ENCODE measurements at regions not wholly inside any gene's neighbourhood (a gene's known extent, or its start where the extent isn't known, plus 50 kb on each side); places are given as distances from the start of the nearest gene placed in this dataset.

DNA sequence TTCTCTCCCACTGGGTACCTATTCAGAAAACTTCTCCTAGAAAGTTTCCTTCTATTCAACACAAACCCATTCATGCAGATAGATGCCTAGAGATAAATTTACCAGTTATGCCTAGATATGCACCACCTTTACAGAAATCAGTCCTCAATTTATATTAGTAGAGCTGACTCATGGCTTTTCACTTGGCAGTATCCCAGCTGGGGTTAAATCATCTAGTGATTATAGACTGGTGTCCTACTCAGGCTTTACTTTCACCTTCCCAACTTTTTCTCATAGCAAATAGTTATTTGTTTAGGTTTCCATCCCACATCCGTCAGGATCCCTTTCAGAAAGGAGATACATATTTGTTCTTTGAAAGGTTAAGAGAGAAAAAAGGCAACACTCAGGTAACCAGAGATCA lies 124.5 kb downstream of the AQP4 start:
- DNase-seq = no peak

DNA sequence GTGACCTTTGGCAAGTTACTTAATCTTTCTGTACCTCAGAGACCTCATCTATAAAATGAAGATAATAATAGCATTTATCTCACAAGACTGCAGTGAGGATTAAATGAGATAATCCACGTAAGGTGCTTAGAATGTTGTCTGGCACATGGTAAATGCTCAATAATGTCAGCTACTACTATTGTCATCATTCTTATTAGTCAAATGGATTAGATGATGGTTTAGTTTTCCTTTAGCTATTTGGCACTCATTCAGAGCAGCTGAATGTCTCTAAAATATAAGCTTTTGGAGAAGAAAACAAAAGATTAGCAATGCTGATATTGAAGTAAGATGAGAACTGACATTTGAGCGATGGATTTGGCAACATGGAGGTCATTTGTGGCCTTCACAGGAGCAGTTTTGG lies 125.1 kb downstream of the AQP4 start:
- no peak for DNase-seq

DNA sequence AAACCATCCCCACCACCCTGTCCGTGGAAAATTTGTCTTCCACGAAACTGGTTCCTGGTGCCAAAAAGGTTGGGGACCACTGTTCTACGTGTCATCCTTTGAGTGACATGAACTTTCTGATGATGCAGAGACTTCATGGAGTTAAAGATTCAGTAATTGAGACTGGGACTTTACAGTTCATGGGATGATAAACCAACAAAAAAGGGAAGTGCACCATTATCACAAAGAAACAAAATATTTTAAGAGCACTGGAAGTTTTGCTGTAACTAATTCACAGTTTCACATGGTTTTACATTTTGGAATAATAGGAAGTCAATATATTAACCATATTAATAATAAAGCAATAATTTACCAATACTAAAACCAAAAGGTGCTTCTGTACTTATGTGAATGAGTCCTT lies 126.8 kb downstream of the AQP4 start:
- no peak for DNase-seq

DNA sequence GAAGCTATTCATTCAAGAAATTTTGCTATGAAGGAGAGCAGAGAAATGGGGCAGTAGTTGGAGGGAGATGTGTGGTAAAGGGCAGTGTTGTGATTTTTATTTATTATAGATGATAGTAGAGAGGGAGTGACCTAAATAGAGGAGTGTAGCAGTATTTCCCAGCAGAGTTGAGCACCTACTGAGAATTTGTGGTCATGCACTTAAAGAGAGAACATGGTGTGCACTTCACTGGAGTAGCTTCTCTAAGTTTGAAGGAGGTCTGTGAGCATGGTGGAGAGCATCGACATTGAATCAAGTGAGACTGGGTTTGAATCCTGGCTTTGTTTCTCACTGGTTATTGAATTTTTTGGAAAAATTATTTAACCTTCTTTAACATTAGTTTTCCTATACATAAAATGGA lies 129.2 kb downstream of the AQP4 start:
- no peak for DNase-seq

DNA sequence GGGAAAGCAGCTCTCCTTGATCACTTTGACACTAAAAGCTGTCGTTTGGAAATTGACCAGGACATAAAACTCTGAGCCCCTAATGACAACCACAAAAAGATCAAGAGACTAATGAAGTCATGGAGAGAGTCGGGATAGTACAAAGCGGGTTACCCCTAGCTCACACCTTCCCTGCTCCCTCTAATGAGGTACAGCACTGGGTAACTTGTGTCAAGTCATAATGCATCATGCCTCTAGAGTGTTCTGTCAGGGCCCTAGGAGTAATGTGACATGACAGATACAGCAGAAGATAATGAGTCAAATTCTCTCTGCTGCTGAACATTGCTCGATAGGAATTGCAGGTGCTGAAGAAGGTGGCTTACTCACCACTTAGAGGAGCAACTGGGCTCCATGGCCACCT lies 130.7 kb downstream of the AQP4 start:
- no peak for DNase-seq

DNA sequence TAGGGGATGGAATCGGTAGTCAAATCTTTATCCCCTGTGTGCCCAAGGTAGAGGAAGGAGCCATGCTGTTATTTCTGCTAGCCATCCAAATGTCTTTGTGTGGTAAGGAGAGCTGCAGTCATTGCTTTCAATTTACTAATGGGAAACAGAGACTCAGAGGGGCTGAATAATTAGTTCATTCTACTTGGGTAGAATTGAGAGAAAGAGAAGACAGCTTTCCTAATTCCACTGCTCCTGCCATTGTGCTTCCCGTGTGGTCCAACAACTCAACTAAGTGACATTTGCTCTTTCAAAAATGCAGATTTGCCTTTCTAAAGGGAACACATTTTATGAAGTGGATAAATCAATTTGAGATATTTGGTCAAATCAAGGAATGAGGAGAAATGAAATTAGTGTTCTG lies 136.1 kb downstream of the AQP4 start:
- no peak for DNase-seq

DNA sequence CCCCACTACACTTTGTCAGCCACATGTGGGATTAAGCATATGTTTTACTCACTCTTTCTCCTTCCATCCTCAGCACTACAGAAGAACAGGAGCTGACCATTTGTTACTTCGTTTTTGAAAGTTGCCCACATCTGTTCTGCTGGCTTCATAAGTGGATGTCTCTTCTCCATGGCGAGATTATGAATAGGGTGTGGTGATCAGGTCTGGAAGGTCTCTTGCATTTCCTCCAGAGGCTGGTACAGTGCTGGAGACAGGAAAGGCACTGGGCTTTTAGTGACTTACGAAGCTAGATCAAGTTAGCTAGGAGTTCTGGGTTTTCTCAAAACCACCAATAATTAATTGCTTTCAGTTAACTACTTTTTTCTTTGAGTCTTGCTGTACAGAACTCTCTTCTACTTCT lies 136.5 kb downstream of the AQP4 start:
- no peak for DNase-seq

DNA sequence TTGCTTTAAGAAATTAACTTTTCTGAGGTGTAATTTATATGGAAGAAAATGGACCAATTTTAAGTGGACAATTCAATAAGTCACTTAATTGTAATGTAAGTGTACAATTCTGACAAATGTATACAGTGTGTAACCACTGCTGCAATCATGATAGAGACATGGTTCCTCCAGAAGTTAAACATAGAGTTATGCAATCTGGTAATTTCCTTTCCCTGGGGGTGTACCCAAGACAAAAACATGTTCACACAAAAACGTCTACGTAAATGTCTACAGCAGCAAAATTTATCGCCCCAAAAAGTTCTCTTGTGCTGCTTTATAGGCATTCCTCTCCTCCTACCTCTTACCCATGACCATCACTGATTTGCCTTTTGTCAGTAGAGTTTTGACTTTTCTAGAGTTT lies 141.5 kb downstream of the AQP4 start:
- no peak for DNase-seq

DNA sequence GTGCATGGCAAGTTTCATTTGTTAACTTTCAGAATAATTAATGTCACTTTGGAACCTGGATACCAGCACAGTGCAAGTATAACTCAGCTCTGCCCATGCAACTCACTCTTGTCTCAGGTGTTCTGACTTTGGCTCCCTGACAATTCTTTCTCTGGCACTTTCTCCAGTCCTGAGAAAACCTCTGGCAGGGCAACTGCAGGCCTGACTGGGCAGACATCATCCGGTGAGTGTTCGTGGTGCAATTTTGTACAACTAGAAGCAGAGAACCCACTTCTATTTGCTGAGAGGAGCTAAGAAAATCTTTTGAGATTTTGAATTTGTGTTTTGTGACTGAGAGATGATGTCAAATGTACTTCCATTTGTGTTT lies 143.0 kb downstream of the AQP4 start:
- no peak for DNase-seq

DNA sequence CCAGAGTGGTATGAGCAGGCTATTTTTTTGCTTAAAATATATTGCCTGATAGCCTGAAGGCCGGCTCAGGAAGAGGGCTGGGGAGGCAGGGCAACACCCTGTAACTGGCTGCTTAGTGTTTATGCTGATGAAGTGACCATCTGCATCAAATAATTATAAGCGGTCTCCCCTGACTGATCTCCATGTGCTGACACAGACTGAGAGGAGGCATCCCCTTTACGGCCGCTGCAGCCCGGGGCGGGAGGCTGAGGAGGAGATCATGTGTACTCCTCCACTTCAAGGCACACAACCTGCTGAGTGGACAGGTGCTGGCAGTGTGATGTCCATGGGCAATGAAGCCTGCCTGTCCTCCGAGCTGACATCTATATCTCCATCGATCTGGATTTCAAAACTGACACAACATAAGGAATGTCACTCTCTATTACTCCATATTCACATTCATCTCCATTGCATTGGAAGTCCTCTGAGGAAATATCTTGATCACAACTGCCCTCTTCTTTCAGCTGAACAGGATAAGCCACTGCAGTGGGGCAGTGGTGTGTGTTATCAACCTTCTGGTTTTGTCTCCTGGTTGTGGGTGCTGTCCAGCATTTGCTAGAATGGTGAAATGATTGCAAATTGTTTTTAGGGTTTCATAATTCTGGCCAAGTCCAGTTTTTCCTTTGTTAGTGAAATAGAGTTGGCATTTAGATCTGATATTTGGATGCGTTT lies 143.5 kb downstream of the AQP4 start:
- no peak for DNase-seq

DNA sequence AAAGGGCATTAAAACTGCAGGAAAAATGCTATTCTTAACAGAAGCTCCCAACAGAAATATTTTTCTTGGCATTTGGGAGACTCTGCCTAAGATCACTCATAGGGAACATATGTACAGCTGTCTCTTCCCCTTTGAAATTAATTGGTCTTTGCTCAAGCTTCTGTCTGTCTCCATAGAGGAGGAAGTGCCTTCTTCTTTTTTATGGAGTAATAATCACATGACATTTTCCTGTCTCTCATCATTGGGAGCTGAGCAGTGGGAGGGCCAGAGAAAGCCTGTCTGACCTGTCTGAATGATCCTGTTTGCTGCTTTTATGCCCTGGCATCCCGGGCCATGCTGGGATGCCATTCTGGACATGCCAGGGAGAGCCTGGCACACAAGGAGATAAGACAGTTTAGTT lies 145.6 kb downstream of the AQP4 start:
- no peak for DNase-seq

DNA sequence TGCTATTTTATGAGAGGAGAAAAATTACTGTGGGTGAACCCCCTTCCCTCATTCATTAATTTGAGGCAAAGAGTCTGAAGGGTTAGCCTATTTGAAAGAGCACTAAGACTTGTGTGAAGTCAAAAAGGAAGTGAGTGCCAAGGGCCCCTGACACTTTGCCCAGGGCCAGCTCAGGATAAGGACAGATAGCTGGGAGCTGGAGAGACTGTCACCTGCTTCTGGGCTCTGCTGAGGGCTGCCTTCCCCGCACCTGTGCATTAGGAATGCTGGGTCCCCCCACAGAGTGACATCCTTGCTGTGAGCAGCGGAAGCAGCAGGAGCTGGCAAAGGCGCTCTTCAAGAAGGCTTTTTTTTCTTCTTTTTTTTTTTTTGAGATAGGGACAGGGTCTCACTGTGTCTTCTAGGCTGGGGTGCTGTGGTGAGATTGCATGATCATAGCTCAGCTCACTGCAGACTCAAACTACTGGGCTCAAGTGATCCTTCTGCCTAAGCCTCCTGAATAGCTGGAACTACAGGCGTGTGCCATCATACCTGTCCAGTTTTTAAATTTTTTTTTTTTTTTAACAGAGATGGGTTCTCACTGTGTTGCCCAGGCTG lies 148.3 kb downstream of the AQP4 start:
- no peak for DNase-seq

DNA sequence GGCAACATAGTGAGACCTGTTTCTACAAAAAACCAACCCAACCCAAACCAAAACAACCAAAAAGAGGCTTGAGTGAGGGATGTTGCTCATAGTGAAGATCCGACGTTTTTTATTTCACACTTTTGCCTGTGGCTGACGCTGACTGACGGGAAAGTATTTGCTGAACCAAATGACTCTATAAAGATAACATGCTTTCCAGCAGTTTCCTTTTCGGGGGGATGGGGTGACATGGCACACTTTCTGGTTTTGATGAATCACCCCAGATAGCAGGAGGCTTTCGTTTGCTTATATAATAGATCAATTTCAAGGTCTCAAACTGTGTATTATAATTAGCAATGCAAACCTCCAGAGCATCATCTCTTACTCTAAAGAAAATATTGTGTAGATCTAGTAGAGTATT lies 150.8 kb downstream of the AQP4 start:
- DNase-seq = no peak

DNA sequence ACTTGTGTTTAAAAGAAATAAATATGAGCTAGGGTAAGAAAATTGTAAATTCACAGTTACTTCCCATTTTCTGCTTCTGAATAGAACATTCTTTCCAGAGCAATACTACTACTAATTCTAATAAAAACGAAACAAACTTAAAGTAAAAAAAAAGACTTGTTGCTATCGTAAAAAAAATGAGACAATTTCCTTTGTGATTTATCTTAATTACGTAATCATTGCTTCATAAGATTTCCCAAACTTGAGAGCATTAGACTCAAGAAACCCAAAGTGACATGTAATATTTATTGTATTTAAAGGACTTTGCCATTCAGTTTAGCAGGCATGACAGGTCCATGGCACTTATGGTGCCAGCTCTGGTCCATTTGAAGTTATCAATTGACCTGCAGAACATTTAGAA lies 153.8 kb downstream of the AQP4 start:
- DNase-seq = no peak

DNA sequence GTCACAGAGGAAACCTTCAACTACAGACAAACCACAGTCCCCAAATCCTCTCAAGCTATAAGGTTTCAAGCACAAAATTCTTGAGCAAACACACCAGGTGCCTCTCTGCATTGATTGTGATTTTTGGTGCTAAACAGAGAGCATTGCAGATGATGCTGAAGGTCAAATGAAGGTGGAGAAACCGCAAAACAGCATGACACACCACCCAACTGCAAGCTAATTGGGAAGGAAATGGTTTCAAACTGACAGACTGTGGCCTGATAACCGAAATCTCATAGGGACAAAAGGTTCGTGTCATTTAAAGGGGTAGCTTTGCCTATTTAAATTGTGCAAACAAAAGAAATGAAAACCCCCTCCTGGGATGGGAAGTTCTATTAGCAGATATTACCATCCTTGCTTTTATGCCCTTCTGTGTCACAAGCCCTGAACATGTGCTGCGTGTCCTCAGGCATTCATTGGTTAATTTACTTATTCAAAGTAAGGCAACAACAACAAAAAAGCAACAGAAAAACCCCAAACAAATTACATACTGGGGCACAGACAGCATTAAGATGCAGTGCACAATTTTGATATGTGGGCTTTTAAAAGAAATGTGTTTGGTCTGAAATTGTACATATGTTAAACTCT lies 154.9 kb downstream of the AQP4 start:
- no peak for DNase-seq

DNA sequence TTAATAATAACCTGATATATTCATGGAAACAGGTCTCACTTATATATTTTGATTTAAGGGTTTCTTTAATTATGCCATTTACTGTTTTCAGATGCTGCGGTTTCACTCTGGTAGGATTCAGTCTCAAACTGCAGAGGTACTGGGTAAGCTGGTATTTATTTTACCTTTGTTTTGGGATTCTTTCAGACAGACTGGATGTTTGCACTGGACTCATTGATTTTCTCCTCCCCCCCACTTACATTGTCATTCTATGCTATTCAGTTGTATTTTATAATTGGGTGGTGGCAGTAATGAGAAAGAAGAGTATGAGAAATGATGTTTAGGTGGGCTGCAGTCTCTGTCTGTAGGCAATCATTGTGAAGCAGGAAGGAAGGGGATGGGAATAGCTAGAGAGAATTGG lies 155.6 kb downstream of the AQP4 start:
- no peak for DNase-seq

DNA sequence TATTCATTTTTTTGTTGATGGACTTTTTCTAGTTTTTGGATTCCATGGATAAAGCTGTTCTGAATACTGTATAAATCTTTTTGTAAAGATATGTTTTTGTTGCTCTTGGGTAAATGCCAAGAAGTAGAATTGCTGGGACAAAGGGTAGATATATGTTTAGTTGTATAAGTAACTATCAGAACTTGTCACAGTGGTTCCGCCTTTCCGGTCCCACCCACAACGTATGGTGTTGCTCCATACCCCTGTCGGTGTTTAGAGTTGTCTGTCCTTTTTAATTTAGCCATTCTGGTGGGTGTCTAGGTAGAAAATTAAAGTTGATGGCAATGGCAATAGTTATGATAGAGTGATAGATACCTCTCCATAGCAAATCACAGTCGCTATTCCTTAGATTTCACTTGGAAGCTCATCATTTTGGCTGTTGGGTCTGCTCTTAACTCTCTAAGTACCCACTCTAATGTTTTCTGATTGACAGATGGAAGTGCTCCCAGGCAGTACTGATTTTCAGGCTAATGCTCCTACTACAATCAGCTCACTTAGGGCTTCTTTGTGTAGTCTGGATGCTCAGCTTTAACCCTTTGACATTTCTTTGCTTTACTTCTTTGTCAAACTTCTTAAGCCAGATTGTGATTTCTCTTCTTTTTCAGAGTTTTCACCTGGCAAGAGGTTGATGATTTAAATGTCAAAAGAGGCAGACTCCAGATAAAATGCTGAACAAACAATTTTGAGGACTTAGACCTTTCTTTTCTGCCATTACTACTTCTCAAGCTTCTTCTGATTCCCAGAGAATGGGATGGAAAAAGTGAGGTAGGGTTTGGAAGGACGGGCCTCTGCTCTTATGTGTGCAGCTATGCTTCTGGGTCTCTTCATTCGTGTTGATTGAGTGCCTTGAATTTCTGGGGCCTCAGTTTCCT lies 156.4 kb downstream of the AQP4 start:
- DNase-seq = no peak

DNA sequence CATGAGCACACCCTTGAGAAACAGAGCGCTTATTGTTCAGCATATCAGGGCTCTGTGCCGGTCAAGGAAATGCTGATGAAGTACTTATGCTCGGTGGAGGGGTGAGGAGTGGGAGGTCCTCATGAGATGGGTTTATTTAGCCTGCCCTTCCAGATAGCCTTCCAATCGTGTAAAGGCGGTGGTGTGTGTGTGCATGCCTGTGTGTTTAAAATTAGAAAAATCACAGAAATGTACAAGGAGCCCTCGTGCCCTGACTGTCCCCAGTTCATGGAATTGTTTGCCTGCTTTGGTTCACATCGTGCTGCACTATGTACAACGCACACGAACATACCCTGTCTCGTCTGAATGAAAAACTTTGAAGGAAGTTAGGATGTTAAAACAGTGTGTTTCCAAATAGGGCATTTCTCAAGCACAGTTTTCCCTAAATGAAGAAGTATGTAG lies 158.6 kb downstream of the AQP4 start:
- no peak for DNase-seq

DNA sequence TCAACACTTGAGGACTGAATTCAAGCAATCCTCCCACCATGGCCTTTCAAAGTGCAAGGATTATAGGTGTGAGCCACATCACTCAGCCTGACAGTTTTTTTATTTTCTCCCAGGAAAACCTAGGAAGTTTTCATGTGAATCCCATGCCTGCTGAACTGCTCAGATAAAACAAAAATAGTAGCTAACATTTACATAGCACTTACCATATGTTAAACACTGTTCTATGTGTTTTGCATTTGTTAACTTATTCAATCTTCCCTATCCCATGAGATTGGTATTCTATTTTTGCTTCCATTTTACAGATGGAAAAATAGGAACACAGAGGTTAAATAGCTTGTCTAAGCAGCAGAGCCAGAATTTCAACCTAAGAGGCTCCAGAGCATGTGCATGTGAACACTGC lies 157.4 kb upstream of the KCTD1 start:
- no peak for DNase-seq

DNA sequence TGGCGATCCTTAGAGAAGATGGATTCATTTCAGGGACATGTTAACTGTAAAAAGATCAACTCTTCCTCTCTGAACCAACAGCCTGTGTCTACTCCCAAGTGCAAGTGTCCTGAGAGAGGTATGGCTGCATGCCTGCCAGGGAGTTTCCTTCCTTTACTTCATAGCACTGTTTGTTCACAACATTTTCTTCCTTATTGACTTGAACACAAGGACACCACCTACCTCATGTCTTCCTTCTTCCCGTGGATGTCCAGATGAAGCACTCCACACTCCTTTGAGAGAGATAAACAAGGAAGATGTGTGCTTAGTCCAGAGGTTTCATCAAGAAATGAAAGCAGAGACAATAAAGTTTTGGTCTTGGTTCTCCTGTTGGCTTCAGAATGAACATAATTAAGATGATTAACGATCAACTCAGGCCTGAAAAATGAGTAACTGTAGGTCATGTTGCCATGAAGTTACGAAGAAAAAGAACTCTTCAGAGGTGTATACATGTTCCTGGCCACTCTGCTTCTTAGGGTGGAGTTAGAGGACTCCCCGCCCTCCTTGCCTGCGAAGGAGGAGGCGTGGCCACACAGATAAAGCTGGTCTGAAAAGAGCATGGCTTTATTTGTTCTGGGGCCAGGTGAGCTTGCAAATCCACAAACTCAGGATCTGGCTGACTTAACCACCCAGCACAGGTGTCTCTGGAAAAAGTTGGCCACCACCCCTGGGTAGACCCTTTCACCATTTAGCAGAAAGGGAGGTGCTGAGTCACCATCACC lies 155.0 kb upstream of the KCTD1 start:
- DNase-seq = no peak

DNA sequence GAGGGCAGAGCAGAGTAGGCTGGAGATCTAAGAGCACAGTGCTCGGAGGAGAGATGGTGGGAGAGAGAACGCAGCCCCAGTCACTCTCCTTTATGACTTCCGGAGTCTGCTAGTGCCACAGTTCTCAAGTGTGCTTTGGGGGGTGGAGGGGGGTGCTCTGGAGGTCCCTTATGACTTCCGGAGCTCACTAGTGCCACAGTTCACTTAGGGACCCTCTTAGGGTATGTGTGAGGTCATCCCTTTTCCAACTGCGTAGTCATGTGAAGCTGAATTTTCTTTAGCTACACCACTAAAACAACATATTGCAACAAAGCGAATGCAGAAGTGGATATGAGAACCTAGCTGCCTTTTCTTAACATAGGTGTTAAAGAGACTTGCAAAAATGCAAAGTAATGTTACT lies 153.7 kb upstream of the KCTD1 start:
- DNase-seq = no peak

DNA sequence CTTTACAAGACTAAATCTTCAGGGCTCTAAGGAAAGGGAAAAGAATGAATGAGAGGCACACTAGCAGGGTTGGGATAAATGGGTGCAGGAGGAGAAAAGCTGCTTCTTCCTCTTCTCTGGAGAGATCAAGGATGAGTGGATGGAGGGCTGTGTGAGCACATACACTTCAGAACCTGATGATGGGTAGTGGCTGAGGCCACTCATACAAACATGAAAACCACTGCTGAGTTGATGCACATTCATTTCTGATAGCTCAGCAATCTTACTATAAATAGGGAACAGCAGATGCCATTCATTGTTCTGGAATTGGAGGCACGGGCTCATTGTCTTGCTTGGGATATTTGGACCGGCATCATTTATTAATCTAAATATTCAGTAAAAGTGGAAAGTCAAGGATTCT lies 152.4 kb upstream of the KCTD1 start:
- DNase-seq = no peak

DNA sequence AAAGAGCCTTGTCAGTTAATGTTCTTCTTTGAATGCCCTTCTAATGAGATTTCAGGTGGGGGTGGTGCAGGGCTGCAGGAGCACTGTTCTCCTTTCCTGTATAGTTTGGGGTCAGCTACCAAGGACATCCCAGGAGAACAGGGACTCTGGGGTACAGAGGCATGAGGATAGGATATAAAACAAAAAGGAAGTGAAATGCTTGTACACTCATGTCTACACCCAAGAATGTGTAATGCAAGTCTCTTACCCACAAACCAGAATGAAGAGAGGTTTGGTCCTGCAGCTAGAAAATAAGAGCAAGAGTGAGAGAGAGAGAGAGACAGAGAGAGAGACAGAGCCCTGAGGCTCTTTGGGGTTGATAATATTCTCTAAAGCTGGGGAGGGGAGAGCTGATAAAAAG lies 151.8 kb upstream of the KCTD1 start:
- no peak for DNase-seq
